MV-4-11 (cell line): ENCODE measurements at regions not wholly inside any gene's neighbourhood (a gene's known extent, or its start where the extent isn't known, plus 50 kb on each side); places are given as distances from the start of the nearest gene placed in this dataset.

Source experiments
- DNase-seq: peaks from one replicate; lab custom pipeline; 2025; lab: John Stamatoyannopoulos, UW

GRCh38 chr4:34183926-34184325 is 2060.4 kb downstream of the ARAP2 start:
- no peak for DNase-seq

DNA sequence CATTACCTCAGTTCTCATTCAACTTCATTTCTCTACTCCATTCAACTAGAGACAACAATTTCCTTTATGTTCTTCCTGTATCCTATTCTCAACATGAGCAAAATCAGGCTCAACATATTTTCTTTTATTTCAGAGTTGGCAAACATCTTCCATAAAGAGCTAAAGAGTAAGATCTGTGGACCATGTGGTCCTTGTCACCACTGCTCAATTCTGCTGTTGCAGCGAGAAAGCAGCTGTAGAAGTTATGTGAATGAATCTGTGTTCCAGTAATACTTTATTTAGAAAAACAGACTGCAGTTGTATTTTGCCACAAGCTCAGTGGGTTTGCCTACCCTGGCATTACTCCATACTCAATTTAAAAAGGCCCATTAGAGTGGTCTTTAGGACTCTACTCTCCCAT is 2057.3 kb downstream of the ARAP2 start:
- no peak for DNase-seq

DNA sequence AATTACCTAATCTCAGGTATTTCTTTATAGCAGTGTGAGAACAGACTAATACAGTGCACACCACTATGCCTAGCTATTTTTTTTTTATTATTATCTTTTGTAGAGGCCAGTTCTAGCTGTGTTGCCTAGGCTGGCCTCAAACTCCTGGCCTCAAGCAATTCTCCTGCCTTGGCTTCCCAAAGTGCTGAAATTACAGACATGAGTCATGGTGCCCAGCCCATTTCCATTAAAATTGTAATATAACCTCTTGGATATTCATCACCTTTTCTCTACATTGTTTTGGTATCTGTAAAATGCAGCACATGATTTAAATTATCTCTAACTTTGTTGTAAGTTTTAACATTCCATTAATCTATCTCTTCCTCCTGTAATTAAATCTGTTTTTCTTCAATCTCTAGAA is 2052.9 kb downstream of the ARAP2 start:
- no peak for DNase-seq

DNA sequence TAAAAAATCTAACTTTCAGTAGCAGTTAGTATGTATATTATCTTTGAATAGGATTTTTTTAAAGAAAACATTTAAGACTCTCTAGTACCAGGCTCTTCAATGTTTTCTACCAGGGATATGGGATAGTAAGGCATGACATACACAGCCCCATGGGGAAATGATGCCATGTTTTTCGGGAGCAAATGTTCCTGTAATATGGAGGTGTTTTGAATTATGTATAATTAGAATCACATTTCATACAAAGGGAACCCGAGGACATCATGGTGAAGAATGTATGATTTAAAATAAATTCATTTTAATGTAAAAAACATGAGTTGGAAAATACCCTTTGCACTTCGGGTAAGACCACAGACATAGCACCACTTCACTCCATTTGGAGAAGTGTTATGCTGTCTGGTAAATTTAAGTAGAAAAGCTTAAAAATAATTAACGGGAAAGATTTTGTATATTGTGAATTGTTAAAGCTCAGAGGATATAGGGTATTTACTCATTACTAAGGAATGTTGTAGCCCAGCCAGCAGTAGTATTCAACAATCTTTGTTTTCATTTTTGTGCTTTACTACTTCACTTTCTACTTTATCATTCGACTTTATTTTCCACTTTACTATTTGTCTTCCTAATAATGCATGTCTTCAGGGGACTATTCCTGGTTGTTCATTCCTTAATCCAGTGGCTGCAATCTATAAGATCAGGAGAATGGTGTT is 2050.7 kb downstream of the ARAP2 start:
- DNase-seq: no peak

- DNase-seq: no peak
These were observed 2049.7 kb downstream of the ARAP2 start for GRCh38 chr4:34194585-34194984.

- DNase-seq: no peak
These were observed 2047.9 kb downstream of the ARAP2 start for GRCh38 chr4:34196375-34196774.

- DNase-seq: no peak
These were observed 2045.3 kb downstream of the ARAP2 start for GRCh38 chr4:34198966-34199365.

DNA sequence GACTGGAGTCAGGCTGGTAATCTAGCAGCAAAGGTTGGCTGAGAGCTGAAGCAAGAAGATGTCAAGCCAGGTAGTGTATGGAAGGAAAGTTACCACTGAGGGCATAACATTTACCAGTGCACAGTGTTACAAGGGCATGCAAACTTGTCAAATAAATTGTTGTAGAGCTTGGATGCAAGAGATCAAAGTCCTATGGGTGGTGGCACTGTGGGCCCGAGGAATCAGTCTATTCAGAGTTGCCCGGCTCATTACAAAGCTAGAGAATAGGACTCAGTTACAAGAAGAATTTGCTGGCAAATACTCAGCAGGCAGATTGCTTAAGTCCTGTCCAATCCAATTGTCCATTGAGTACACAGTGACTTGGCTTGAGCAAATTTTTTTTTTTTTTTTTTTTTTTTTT is 2043.8 kb downstream of the ARAP2 start:
- no peak for DNase-seq

- DNase-seq: no peak
These were observed 2042.2 kb downstream of the ARAP2 start for GRCh38 chr4:34202154-34202553.

- no peak for DNase-seq
These were observed 2023.7 kb downstream of the ARAP2 start for GRCh38 chr4:34220601-34221000.

DNA sequence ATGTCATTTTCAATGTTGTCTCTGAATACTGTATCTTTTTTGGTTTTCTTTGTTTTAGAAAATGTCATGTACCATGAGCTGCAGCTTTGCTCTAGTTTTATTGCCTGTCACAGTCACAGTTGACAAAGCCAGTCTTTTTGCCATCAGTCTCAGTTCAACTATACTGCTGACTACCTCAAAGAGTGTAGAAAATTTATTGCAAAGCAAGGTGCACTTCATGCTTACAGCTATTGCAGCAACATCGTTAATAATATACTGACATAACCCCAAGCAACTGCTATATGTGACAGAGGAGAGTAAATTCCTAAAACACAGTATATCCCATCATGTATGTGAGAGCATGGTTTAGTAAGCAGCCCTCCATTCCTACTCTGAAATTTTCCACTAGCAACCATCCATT is 2022.3 kb downstream of the ARAP2 start:
- no peak for DNase-seq

GRCh38 chr4:34236118-34236517 is 2008.2 kb downstream of the ARAP2 start:
- no peak for DNase-seq

DNA sequence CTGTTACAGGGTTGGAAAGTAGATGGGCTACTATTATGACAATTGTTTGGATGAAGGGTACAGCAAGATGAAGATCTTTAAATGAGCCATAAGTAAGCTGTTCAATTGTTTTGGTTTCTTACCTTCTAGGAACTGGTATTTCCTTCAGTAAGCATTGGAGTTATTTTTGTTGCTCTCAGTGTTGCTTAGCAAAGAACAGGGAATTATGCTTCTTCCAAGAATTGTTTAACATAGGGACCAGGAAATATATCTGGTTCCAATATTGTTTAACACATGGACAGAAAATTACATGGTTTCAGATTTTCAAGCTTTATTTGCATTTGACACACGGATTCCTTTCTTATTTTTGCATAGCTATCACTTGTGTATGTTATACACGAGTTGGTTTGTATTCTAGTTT is 1999.0 kb downstream of the ARAP2 start:
- no peak for DNase-seq

DNA sequence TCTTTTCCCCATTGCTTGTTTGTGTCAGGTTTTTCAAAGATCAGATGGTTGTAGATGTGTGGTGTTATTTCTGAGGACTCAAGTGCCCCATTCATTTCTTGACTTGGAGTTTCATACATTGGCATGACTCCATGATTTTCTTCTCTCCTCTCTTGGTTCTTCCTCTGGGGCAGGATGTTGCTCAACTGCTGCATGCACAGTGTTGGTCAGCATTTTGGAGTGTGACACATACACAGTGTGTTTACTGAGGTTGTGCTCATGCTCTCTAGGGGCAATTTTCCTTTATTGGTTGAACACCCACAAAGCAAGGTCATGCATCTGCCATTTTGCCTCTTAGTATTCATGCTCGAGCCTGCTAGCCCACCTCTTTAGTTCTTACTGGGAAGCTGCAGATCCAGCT is 1993.8 kb downstream of the ARAP2 start:
- DNase-seq: peak; percentile 64

DNA sequence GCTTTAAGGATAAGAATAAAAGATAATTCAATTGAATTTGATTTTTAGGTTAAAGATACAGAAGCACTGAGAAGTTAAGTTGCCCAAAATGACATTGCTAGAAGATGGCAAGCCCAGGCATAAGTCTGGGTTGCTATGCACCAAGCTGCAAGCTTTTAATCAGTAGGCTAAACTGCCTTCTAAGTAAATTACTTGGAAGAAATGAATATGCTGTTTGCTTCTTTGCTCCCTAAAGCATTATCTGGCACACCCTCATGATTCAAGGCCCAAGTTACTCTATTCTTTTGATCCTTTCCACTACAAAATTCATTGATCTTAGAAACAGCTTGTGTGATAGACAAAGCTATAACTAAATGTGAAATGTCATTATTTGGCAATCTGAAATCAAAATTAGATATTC is 1991.1 kb downstream of the ARAP2 start:
- DNase-seq: no peak

DNA sequence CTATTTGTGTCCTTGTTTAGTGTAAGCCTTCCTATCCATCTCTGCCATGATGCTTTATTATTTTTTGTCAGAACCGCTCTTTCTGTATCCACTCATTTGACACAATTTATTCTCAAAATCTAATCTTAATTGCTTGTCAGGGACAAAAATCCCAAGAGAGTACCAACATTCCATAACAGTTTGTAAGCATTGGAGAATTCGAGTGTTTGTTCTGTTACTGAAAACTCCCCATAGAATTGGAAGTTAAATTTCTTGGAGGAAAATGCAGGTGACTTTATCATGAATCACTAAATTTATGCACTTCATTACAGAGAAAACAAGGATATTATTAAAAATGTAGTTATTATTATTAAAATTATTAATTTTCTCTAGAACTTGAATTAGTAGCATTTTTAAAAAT is 1986.1 kb downstream of the ARAP2 start:
- DNase-seq: no peak

DNA sequence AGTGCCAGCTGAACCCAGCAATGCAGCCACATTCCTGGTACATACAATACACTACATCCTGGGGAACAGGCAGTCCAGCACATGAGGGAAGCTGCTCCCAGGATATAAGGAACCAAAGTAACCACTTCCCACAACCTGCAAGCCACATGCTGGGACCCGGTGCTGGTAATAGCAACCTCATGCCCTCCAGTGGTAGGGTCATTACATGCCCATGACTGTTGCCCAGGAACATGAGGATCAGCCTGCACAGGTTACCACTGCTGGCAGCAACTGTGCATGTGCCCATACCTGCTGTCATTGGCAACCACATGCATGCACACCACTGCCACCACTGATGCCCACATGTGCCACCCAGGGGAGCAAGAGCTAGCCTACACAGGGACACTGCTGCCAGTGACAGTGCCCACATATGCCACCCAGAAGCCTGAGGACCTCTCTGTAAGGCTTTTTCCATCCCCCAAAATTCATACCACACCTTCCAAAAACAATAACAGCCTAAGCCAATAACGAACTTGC is 1982.5 kb downstream of the ARAP2 start:
- no peak for DNase-seq

DNA sequence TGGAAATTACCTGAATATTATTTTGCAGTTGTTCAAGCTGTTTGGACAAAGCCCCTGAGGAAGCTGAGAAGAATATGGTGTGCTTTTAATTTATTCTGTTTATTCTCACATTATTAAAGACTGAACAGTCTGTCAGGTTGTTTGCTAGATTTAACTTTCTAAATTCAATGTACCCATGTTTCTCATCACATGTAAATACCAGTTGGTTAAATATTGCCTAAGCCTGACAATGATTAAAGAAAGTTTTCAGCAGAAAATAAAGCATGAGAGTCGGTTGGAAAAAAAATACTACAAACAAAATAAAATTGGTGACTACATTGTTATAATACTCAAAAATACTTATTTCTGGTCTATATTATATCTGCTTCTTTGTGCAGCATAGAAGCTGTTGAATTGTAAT is 1974.7 kb downstream of the ARAP2 start:
- no peak for DNase-seq

GRCh38 chr4:34271479-34272355 is 1972.6 kb downstream of the ARAP2 start:
- no peak for DNase-seq

- no peak for DNase-seq
These were observed 1965.3 kb downstream of the ARAP2 start for GRCh38 chr4:34279011-34279410.

DNA sequence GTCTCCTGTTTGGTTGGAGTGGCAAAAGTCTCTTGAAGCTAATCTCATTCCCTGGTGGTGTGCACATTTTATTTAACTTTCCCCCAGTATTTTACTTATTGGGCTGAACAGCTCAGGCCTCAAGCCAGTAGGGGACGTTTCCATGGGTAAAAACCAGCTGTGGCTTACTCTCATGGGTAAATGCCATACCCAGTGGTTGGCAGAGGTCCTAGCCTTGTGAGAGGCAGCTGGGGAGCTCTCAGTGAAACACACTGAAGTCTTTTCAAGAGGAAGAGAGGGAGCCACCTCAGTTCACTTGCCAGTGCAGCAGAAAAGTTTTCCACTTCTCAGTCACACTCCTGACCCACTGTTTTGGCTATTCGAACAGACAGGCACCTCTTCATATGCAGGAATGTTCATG is 1964.2 kb downstream of the ARAP2 start:
- DNase-seq: no peak

DNA sequence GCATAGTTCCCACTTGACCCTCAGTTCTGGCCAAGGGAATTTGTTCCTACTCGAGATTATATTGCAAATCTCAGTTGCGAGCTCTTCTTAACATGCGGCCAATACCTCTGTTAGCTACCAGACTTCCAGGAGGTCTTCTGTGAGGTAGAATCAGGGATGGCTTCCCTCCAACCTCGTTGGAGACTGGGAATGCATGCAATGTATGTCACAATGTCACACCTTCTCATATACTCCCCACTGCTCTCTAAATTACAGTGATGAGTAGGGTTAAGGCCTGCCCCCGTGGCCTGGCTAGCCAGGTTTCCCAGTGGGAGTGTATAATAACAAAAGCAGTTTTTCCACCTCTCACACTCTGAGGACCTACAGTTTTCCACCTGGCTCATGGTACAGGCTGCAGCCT is 1962.5 kb downstream of the ARAP2 start:
- DNase-seq: no peak

- no peak for DNase-seq
These were observed 1954.8 kb downstream of the ARAP2 start for GRCh38 chr4:34289489-34289888.
